HG02884 (cell line): ENCODE measurements at regions not wholly inside any gene's neighbourhood (a gene's known extent, or its start where the extent isn't known, plus 50 kb on each side); places are given as distances from the start of the nearest gene placed in this dataset.
"Not testable (repeated sequence)": the region's sequence is repeated elsewhere in the genome, so short reads cannot be mapped to it uniquely, and the experiment has no call there.

Experiments used
- ATAC-seq: cut with Tn5 transposase; IDR thresholded peaks from one replicate; pipeline ENCODE4 v1.9.1; 2021; ENCODE audit warnings: mild to moderate bottlenecking, moderate library complexity; ENCODE audit not compliant: unreplicated experiment

DNA sequence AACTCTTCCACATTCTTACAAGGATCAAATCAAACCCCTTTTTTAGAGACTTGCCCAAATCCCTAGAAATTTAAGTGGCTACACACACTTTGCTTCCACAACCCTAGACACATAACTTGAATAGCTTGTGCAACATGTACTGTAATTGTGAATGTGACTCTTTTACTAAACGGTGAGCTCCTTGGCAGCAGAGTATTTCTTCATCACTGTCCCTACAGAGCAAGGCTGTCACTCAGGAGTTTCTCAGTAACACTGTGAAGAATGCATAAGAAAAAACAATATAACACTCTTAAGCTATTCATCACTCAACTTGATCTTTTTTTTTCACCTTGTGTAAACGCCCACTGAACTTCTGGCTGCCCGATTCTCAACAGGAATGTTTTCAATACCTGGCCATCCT, 53.8 kb upstream of the ADAMTS18 start:
- ATAC-seq = no peak

DNA sequence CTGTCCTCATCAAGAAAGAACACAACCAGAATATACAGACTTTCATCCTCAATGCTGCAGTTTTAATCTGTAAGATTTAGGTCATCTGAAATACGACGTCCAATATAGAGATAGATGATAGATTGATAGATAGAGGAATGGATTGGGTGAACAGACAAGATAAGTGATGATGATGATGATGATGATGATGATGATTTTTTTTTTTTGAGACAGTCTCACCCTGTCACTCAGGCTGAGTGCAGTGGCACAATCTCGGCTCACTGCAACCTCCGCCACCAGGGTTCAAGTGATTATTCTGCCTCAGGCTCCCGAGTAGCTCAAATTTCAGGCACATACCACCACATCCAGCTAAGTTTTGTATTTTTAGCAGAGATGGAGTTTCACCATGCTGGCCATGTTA, 56.3 kb upstream of the ADAMTS18 start:
- ATAC-seq = no peak

DNA sequence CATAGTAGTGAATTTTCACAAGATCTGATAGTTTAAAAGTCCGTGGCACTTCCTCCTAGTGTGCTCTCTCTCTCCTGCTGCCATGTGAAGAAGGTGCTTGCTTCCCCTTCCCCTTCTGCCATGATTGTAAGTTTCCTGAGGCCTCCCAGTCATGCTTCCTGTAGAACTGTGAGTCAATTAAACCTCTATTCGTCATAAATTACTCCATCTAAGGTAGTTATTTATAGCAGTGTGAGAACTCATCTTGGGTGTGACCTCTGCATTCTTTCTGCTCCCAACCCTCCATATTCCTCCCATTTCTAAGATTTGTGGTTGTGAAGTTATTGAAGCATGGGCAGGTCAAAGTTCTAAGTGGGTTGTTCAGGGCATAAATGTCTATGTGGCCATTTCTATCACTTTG, 62.1 kb upstream of the ADAMTS18 start:
- ATAC-seq = no peak

DNA sequence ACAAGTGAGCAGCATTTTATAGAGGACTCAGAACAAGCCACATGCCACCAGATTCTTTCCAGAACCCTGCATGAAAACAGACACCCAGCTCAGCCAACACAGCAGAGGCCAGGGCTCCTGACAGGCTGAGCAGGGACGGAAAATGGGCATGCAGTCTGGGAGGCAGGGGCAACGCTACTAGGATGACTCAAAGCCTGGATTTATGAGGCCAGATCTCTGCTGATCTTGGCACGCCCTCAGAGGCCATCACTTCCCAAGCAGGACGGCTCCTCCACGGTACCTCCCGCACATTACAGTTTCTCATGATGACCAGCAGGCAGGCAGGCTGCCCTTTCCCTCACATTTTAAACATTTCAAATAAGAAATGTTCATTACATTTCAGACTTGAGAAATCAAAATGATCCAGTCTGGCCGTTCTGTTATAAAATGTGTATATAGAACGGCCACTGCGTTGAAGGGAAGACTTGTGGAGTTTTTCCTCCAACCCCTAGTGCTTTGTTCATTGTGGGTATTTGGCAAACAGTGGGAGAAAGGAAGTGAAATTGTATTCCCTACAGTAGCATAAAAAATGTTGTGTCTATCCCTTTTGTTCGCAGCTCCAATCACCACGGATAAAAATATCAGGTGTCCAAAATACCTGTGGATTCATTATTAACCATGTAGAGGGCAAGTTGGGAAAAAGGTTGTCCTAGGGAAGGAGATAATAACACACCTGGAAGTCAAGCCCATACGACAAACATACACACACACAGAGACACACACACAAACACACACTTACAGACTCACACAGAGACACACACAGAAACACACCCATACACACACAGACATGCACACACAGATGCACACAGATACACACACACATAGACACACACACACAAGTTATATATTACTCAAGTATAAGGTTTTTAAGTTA, 64.8 kb upstream of the ADAMTS18 start:
- ATAC-seq = no peak

DNA sequence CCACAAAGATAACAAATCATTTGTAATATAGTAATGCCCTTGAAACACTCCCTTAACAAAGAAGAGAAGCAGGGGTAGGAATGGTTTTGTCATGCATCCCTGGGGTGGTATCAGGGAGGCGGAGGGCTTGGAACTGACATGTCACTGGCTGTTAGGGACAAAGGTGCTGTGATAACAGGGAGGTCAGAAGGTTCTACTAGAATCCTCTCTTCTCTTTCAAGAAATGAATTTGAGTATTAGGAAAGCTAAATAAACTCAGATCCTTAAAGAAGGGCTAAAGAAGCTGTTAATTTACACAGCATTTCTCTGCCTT, 65.4 kb upstream of the ADAMTS18 start:
- ATAC-seq = no peak

DNA sequence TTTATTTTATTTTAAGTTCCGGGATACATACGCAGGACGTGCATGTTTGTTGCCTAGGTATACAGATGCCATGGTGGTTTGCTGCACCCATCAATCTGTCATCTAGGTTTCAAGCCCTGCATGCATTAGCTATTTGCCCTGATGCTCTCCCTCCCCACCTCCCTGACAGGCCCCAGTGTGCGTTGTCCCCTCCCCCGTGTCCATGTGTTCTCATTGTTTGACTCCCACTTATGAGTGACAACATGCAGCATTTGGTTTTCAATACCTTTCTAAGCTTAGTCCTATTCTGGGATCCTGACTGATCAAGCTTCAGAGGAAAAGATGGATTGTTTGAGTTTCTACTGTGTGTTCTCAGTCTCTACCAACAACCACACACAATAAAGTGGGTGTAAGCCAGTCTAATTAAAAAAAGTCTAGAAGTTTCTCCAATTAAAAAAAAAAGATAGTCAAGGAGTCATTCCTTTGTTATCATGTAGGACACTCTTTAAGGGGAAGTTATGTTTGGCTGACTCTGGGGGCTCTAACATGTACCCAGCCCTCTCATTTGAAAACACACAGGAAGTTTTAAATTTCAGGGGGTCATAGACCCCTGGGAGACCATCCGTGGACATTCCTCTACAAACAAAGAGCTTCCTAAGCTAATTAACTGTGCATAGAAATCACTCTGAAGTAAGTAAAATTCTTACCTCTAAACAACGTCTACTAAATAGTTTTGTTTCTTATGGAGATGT, 66.3 kb upstream of the ADAMTS18 start:
- no peak for ATAC-seq

DNA sequence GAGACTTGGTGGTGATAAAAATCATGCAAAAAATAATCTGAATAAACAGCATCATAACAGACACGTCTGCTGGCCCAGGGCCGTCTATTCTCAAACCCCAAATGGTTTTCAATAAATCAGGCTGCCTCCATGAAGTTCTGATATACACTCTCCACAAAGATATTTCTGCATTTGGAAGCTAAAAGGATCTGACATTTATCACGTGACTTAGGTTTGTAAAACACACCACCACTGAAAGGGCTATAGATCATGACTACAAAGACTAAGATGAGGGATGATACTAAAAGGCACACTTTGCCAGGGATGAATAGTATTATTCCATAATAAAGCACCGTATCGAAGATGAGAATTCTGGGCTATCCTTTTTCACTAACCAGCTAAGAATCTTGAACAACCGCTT, 67.6 kb upstream of the ADAMTS18 start:
- ATAC-seq = no peak

DNA sequence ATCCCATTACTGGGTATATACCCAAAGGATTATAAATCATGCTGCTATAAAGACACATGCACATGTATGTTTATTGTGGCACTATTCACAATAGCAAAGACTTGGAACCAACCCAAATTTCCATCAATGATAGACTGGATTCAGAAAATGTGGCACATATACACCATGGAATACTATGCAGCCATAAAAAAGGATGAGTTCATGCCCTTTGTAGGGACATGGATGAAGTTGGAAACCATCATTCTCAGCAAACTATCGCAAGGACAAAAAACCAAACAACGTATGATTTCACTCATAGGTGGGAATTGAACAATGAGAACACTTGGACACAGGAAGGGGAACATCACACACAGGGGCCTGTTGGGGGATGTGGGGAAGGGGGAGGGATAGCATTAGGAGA, 71.7 kb upstream of the ADAMTS18 start:
- ATAC-seq = not testable (repeated sequence)

DNA sequence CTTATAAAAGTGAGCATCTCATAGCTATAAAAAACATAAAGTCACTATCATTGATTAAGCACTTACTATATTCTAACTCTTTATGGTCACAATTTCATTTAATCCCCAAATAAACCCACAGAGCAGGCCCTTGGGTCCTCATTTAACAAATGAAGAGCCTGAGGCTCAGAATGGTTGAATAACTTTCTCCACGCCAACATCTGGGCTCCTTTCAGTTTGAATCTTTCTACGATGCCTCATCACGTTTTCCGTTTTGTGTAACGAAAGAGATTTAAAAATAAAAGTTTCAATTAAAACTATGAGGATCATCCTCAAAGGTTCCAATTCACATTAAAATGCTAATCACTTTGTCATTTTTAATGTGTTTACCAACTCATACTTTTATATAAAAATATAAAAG, 74.2 kb upstream of the ADAMTS18 start:
- no peak for ATAC-seq

DNA sequence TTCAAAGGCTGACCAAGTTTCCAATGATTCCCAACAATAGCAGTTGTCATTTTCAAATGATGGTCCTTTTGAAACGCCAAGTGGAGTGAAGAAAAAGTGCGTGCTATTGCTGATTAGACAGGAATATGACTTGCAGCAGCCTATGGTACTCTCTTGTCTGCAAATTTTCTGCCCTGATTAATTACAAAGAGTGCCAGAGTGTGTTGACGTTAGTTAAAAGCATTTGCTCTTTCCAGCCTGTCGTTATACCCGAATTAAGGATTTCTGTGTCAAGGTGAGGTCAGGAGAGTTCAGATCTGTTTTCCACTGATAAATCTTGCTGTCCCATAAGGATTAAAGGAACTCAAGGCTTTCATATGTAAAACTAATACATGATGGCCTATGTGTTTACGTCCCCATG, 75.0 kb upstream of the ADAMTS18 start:
- ATAC-seq = no peak

DNA sequence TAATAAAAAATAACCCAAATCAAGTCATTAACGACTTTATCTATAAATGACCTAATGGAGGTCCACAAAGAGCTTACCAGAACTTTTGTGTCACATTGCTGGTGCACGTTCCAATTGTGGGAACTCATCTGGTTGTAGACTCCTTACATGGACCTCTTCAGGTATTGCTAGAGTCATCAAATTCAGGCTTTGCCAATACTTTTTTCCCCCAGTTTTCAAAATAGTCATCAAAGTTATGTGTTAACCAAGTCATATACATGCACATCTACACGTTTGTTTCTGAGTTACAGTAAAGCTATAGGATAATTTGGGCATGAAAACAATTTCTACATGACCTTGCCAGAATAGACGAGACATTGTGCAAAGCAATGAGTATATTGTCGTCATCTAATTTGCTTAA, 76.2 kb upstream of the ADAMTS18 start:
- ATAC-seq = no peak

DNA sequence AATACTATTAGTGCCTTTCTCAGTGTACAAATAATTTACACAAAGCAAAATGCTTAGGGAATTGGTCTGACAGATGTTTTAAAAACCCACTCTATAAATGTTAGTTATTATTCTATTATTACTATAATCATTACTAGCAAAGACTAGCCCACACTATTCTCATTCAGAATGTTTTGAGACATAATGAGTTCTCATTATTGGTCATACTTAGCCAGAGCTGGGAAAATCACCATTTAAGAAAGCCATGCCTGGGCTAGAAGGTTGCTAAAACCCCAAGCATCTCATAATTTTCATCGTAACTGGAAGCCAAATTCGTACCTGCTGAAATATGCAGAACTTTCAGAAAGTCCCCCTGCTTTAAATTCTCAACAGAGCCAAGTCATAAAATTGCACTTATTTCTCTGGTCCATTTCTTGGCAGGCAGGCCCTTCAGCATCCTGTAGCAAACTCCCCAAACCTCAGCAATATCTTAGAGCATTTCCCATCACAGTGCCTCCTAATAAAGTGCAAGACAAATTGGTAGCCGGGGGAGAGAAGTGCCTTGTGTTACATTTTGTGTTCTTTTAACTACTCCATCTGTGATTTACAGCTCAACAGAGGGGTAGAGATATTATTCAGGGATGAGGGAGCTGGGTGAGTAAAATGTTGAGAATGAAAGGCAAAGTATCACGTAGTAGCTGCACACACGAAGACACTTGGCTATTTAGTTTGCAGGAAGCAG, 79.8 kb upstream of the ADAMTS18 start:
- no peak for ATAC-seq

DNA sequence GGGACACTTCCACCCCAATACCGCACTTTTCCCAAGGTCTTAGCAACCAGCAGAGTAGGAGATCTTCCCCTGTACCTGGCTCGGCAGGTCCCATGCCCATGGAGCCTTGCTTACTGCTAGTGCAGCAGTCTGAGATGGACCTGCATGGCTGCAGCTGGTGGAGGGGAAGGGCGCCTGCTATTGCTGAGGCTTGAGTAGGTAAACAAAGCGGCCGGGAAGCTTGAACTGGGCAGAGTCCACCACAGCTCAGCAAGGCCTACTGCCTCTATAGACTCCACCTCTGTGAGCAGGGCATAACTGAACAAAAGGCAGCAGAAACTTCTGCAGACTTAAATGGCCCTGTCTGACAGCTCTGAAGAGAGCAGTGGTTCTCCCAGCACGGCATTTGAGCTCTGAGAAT, 90.4 kb upstream of the ADAMTS18 start:
- ATAC-seq = not testable (repeated sequence)

DNA sequence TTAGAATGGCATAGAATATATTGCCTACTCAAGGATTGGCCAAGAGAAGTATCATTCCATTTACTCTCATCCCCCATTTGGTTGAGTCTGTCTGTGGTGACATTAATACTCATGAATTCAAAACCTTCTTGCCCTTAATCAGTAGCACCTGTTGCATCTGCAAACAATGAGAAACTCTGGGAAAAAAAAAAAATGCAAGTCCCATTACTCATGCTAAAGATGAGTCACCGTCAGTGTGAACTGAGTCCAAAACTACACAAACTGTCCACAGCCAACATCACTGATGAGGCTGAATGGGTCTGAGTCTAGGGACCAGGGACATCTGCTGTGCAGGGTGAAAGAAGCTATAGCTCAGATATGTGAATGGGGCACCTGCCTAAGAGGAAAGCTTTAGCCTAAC, 96.9 kb upstream of the ADAMTS18 start:
- ATAC-seq = no peak

DNA sequence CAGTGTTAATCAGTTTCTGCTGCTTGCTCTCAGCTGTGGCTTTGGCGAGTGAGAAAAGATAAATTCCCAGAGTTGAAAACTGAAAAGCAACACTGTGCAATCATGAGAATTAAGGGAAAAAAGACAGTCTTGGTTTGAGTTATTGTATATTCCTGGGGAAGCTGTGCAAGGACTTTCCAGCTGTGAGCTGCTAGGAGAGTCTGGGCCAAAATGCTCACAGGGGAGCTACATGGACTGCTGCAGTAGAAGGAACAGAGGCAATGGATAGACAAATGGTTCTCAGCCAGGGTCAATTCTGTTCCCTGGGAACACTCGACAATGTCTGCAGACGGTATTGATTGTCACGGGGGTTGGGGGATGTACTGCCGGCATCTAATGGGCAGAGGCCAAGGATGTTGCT, 102.0 kb upstream of the ADAMTS18 start:
- ATAC-seq = no peak

DNA sequence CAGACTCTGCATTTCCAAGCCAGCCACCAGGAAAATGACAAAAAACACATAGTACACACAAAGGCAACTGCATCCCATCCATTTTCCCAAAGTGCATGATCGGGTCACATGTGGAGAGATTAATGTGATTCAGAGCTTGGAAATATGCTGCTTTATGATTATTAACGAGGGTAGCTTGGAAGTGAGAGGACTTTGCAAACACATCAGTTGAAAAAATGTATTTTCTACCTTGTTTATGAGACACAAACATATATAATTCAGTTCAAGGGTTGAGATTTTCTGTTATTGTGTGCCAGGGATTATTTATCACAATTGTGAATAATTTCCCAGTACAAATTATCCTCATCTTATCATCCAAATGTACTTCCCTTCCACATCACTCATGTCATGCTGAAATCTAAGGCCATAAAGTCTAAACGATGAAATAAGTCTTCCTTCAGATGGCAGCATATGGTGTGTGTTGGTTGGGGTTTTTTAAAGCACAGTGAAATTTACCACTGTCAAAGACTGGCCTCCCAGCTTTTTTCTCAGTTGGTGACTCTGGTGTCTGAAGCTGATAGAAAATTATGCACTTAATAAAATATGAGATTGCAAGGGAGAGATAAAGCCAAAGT, 104.7 kb upstream of the ADAMTS18 start:
- no peak for ATAC-seq

DNA sequence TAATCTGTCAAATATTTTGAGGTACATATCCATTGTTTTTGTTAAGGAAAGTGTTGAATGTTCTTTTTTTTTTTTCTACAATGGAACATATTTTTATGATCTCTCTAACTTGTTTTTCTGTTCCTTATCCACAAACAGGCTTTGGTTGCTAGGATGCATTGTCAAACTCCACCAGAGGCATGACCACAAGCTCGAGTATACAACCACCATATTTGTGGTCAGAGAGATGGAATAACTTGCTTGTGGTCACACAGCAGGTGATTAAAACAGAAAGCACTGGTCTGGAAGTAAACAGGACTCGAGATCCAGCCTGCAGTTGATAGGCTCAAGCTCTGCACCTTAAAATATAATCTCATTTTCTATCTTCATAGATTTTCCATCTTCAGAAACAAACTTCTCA, 105.8 kb upstream of the ADAMTS18 start:
- no peak for ATAC-seq

DNA sequence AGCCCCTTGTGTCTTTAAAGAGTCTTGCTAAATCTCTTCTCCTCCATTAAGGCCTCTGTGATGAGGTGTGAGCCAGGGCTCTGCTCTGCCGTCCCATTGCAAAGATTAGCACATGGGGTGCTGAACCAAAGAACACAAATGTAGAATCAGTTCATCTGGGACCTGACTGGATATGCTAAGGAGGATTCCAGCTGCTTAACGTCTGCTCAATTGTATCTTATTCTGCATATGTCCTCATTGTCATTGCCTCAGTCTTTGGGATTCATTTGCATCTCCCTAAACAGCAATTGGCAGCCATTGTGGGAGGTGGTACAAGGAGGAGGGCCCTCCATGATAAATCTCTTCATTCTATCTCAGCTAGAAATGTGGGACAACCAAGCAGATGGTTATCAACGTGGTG, 106.3 kb upstream of the ADAMTS18 start:
- ATAC-seq = no peak

DNA sequence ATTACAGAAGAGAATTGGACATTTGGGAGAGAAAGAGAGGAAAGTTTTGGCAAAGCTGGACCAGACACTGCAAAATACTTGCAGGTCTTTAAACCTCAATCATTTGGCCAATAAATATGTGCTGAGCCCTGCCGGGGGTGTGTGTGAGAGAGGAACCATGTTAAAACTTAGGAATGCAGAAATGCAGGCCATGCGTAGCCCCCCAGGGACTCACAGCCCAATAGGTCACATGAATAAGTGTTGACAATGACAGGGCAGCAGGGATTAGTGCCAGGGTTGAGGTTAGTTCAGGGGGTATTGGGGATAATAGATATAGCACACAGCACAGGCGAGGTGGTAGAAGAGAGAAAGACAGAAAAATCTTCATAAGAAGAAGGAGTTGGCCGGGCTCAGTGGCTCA, 113.3 kb upstream of the ADAMTS18 start:
- no peak for ATAC-seq

DNA sequence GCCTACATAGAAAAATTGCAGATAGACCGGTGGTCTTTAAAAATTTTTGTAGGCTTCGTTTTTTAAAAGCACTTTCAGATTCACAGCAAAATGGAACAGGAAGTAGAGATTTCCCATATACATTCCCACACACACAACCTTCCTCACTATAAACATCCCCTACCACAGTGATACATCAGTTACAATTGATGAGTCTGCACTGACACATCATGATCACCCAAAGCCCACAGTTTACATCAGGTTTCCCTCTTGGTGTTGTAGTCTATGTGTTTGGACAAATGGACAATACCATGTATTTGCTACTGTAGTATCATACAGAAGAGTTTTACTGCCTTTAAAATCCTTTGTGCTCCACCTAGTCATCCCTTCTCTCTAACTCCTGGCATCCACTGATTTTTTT, 113.9 kb upstream of the ADAMTS18 start:
- ATAC-seq = no peak

DNA sequence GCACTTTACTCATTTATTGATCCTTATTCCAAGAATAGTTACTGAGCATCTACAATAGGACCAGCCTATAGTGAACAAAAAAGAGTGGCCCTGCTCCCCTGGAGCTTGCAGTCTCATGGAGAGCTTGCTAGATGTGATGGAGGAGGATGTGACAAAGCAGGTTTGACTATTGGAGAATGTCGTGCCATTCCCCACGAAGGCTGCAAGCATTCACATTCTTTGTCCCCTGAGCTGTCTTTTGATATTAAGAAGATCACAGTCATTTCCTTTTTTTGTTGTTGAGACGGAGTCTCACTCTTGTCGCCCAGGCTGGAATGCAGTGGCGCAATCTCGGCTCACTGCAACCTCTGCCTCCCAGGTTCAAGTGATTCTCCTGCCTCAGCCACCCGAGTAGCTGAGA, 115.0 kb upstream of the ADAMTS18 start:
- no peak for ATAC-seq
